GM21515 (cell line): ENCODE measurements at regions not wholly inside any gene's neighbourhood (a gene's known extent, or its start where the extent isn't known, plus 50 kb on each side); places are given as distances from the start of the nearest gene placed in this dataset.
"Not testable (repeated sequence)": the region's sequence is repeated elsewhere in the genome, so short reads cannot be mapped to it uniquely, and the experiment has no call there.

Source experiments
- ATAC-seq: cut with Tn5 transposase; IDR thresholded peaks from one replicate; pipeline ENCODE4 v1.9.1; 2021; ENCODE audit not compliant: unreplicated experiment

- no peak for ATAC-seq
Observed at GRCh38 chr13:66154976-66155375, 1075.2 kb downstream of the PCDH9 start.

DNA sequence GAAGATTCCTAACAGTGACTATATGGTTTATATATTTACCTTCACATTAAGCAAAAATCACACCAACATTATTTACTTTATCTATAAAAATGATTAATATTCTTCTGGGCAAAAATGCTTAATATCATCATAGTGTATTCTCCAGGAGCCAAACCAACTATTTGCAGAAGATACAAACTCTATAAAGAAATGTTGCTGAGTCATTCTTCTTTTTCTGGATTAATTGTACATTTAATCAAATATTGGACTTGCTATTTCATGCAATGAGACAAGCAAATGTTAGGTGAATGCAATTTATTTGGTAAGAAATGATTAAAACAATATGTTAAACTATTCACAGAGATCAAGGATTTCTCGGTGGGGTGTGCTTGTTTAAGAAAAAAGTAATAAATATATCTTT lies 1075.8 kb downstream of the PCDH9 start:
- no peak for ATAC-seq

GRCh38 chr13:66152596-66152995 lies 1077.5 kb downstream of the PCDH9 start:
- no peak for ATAC-seq

- ATAC-seq, result not testable (repeated sequence)
Observed at GRCh38 chr13:66144357-66144756, 1085.8 kb downstream of the PCDH9 start.

- ATAC-seq, result peak; percentile 33
Observed at GRCh38 chr13:66139701-66140100, 1090.4 kb downstream of the PCDH9 start.

DNA sequence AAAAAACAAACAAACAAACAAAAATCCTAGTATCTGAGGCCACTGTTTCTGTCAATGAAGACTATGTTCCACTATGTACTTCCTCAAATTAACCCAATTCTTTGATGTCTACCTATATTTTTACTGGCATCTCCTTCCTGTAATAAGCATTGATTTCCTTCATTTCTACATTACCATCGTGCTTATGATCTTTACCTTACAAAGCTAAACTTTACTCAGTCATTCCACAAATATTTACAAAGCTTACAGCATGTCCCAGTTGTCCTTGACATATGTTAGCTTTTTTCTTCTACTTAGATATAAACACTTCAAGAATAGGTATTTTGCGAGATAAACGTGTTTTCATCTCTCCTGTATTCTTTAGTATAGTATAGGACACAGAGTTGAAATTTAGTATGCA lies 1090.9 kb downstream of the PCDH9 start:
- ATAC-seq, result no peak

- peak; percentile 93 for ATAC-seq
Observed at GRCh38 chr13:66138172-66138811, 1091.8 kb downstream of the PCDH9 start.

- ATAC-seq, result peak; percentile 27
Observed at GRCh38 chr13:66137384-66137783, 1092.8 kb downstream of the PCDH9 start.

- peak; percentile 83 for ATAC-seq
Observed at GRCh38 chr13:66128692-66129269, 1101.4 kb downstream of the PCDH9 start.

- ATAC-seq, result no peak
Observed at GRCh38 chr13:66128201-66128600, 1101.9 kb downstream of the PCDH9 start.

- no peak for ATAC-seq
Observed at GRCh38 chr13:66117563-66117962, 1112.6 kb downstream of the PCDH9 start.

DNA sequence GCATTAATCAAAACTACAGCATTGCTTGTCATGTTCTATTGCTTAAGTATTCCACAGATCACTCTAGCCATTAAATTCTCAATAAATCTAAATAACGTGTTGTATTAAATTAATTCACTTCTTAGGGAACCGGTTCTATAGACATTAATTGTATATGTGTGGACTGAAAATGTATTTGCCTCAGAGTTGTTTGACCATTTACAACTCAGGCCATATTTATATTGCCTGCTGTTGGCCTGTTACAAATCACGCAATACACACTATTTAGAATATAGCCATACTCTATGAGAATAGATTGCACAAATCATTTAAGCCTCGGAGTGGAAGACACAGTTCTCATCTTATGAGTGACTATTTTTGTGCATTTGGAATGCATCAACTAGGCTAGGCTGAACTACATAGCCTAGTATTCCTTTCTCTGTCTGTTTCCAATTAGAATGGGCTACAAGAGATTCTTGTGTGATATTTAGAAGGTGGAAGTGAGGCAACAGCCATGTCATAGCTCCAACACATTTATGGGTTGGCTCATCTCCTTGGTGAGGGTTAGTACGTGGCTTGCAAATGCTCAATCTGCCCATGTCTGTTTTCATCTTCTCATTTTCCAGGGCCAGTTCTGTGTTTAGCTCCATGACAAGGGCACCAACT lies 1116.1 kb downstream of the PCDH9 start:
- no peak for ATAC-seq

- no peak for ATAC-seq
Observed at GRCh38 chr13:66111628-66112027, 1118.5 kb downstream of the PCDH9 start.

- no peak for ATAC-seq
Observed at GRCh38 chr13:66106246-66106645, 1123.9 kb downstream of the PCDH9 start.

DNA sequence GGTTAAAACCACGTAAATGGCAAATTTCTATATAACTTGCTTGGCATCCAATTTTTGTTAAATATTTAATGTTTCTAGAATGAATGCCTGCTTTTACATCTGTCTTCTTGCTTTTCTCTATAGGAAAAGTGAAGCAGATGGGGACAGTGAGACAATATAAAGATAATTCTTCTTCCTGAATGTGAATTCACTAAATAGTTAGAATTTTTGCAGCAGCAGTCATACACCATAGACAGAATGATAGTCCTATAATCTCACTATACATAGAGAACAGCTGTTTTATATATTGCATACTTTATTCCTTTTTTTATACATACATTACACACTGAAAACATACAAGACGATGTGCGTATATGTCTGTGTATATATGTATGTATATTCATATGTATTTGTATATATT lies 1127.3 kb downstream of the PCDH9 start:
- ATAC-seq, result no peak

DNA sequence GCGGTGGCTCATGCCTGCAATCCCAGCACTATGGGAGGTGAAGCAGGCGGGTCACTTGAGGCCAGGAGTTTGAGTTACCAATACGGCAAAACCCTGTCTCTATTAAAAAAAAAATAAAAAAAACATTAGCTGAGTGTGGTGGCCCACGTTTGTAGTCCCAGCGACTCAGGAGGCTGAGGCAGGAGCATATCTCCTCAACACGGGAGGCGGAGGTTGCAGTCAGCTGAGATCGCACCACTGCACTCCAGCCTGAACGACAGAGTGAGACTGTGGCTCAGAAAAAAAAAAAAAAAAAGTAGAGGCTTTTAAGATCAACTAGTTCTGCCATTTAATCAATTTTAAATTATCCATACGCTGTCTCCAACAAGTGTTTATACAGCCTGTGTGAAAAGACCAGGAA lies 1130.3 kb downstream of the PCDH9 start:
- ATAC-seq, result no peak

DNA sequence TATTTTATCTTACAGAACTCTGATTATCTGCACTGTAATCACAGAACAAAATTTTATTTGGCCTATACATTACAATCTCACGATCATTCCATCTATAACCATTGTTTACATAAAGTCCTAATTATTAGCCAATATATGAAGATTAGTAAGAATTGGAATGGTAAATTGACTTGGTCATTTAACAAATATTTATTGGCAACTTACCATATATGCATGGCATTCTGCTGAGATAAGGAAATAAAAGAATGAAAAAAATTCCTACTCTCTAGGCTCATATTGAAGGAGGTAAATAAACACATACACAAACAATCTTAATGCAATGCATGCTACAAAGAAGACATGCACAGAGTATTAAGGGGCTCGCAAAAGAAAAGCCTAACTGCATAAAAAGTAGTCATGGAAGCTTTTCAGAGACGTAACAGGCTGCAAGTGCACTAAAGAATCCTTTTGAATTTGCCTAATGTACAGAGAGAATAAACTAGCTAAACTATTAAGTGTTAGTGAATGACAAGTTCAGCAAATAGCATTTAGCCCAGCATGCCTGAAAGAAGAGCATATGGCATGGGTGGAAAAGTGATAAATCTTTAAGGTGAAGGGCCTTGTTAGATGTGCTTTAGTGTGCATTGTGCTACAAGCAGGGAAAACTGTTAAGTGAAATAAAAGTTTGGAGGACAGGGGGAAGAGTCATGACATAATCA lies 1131.1 kb downstream of the PCDH9 start:
- ATAC-seq, result no peak

GRCh38 chr13:66089711-66090110 lies 1140.4 kb downstream of the PCDH9 start:
- ATAC-seq, result no peak

DNA sequence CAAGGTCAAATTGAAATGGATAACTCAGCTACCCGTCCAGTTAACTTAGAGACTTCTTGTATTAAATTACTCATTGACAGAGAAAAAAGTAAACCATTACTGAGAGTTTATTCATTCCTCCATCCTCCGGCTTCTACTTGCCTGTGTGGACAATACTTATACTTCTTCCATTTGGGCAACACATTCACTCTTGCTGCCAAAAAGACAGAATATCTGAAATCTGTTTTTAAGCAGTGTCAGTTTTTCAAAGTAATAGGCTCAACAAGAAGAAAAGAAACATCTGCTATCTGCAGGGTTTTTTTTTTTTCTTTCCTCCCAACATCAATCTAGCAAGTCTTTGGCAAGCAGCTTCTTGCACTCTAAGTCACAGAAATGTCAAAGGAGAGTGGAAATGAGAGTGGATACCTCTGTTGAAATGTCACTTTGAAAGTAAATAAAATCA lies 1142.8 kb downstream of the PCDH9 start:
- ATAC-seq, result no peak

- no peak for ATAC-seq
Observed at GRCh38 chr13:66077132-66077689, 1152.9 kb downstream of the PCDH9 start.

- no peak for ATAC-seq
Observed at GRCh38 chr13:66076417-66076816, 1153.7 kb downstream of the PCDH9 start.
